OCI-LY7 (cell line): ENCODE measurements at regions not wholly inside any gene's neighbourhood (a gene's known extent, or its start where the extent isn't known, plus 50 kb on each side); places are given as distances from the start of the nearest gene placed in this dataset.

Experiments used
- BruUV-seq: library from RNA; stranded (reverse); fragments of 400-500 nt; replicated peaks from 2 replicates; lab custom pipeline; 2021; lab: Mats Ljungman, UMichigan
- CTCF ChIA-PET: fragments of 300-600 bp; sonication (Branson Sonifier 250); formaldehyde crosslinking; loops from one replicate; lab custom pipeline; 2022; ENCODE audit warnings: antibody characterized with exemption; ENCODE audit not compliant: unreplicated experiment; lab: Charles Lee
- POLR2A ChIA-PET: fragments of 300-600 bp; sonication (Branson Sonifier 250); formaldehyde crosslinking; loops from one replicate; lab custom pipeline; 2022; ENCODE audit warnings: antibody characterized with exemption; lab: Charles Lee
- DNase-seq: peaks from one replicate; pipeline ENCODE4 v3.0.0-alpha.2; 2015; ENCODE audit warnings: low spot score
- H2AFZ ChIP-seq: fragments of 200-600 bp; sonication (generic), shearing (Covaris generic); 2 replicates; pipeline ENCODE4 v1.6.1; 2014; ENCODE audit warnings: mild to moderate bottlenecking, antibody characterized with exemption, low read length, moderate library complexity
- H3K27ac ChIP-seq: fragments of 200-600 bp; sonication (generic); 2 replicates; pipeline ENCODE4 v1.5.1; 2014; ENCODE audit warnings: mixed run types, low read depth, mild to moderate bottlenecking, moderate library complexity, low read length, inconsistent platforms; ENCODE audit not compliant: poor library complexity, severe bottlenecking
- H3K36me3 ChIP-seq: fragments of 200-600 bp; sonication (generic); 2 replicates; pipeline ENCODE4 v1.6.1; 2014; ENCODE audit warnings: mild to moderate bottlenecking, antibody characterized with exemption, low read length, moderate library complexity, mixed read lengths; ENCODE audit not compliant: insufficient read depth
- H3K4me1 ChIP-seq: fragments of 200-600 bp; sonication (generic); 2 replicates; pipeline ENCODE4 v1.5.1; 2014; ENCODE audit warnings: mild to moderate bottlenecking, low read length; ENCODE audit not compliant: insufficient read depth, poor library complexity, severe bottlenecking
- H3K4me2 ChIP-seq: fragments of 200-600 bp; sonication (generic); 2 replicates; pipeline ENCODE4 v1.6.1; 2014; ENCODE audit warnings: mild to moderate bottlenecking, low read length
- H3K4me3 ChIP-seq: fragments of 200-600 bp; sonication (generic); 2 replicates; pipeline ENCODE4 v1.5.1; 2014; ENCODE audit warnings: mild to moderate bottlenecking, low read depth, low read length; ENCODE audit not compliant: poor library complexity, severe bottlenecking
- H3K79me2 ChIP-seq: fragments of 200-600 bp; sonication (generic); 2 replicates; pipeline ENCODE4 v1.6.1; 2016; ENCODE audit warnings: low read depth, mild to moderate bottlenecking, low read length, moderate library complexity, mixed read lengths; ENCODE audit not compliant: insufficient read depth
- H3K9me2 ChIP-seq: fragments of 200-600 bp; sonication (generic); 2 replicates; pipeline ENCODE4 v1.6.1; 2016; ENCODE audit warnings: mild to moderate bottlenecking, low read length, mixed read lengths; ENCODE audit not compliant: insufficient read depth
- H3K9me3 ChIP-seq: fragments of 200-600 bp; sonication (generic); 2 replicates; pipeline ENCODE4 v1.6.1; 2014; ENCODE audit warnings: mild to moderate bottlenecking, mixed run types, low read length, mixed read lengths
- H4K20me1 ChIP-seq: fragments of 200-600 bp; sonication (generic); 2 replicates; pipeline ENCODE4 v1.6.1; 2014; ENCODE audit warnings: mild to moderate bottlenecking, antibody characterized with exemption, low read length, moderate library complexity, mixed read lengths; ENCODE audit not compliant: insufficient read depth
- CTCF ChIP-seq: fragments of 200-600 bp; sonication (generic); conservative IDR thresholded peaks from 2 replicates; pipeline ENCODE4 v1.5.1; 2014; ENCODE audit warnings: mild to moderate bottlenecking, antibody characterized with exemption, low read length, moderate library complexity, mixed read lengths
- EZH2phosphoT487 ChIP-seq: fragments of 200-600 bp; sonication (generic); IDR thresholded peaks from 2 replicates; pipeline ENCODE4 v1.6.1; 2018; ENCODE audit warnings: low read depth, borderline replicate concordance, mild to moderate bottlenecking, mixed run types, antibody characterized with exemption, low read length, moderate library complexity, mixed read lengths
- intact Hi-C: fragments of 100-400 bp; cut with micrococcal nuclease; formaldehyde crosslinking; loops from one replicate; pipeline ENCODE4 v1.10.0; 2022; ENCODE audit not compliant: unreplicated experiment

- no peaks in the 10 kb centered on the region for H3K9me3 ChIP-seq
- no peaks in the 10 kb centered on the region for H4K20me1 ChIP-seq
- no peak overlapping the region for H3K27ac ChIP-seq
- H3K79me2 ChIP-seq = no peaks in the 10 kb centered on the region
- DNase-seq = no peak
- intact Hi-C loops = no loop called here
- no TSS peak for BruUV-seq
- no peaks in the 10 kb centered on the region for H3K9me2 ChIP-seq
- H2AFZ ChIP-seq = no peak overlapping the region
- H3K4me3 ChIP-seq = no peak overlapping the region
- ChIA-PET CTCF (no interaction called here), POLR2A (interaction anchor here (0.9 kb wide), 1 partner anchor 25 kb away, joined by 3 read pairs; no protein-coding TSS in a partner anchor)
- H3K4me1 ChIP-seq = no peaks in the 10 kb centered on the region
- no peaks in the 10 kb centered on the region for H3K36me3 ChIP-seq
- TF ChIP-seq EZH2phosphoT487 = no peak
- no peak for TF ChIP-seq CTCF
- H3K4me2 ChIP-seq = no peak overlapping the region
Measured at GRCh38 chr15:35320158-35320780, 225.7 kb downstream of the DPH6 start.

- no peak overlapping the region for H3K4me3 ChIP-seq
- no peaks in the 10 kb centered on the region for H3K9me3 ChIP-seq
- no peaks in the 10 kb centered on the region for H3K79me2 ChIP-seq
- TF ChIP-seq EZH2phosphoT487 = no peak
- TF ChIP-seq CTCF = no peak
- no peak overlapping the region for H3K4me2 ChIP-seq
- CTCF ChIA-PET = no interaction called here
- H2AFZ ChIP-seq = no peak overlapping the region
- intact Hi-C loops = no loop called here
- POLR2A ChIA-PET = interaction anchor here (0.9 kb wide), 1 partner anchor 24 kb away, joined by 3 read pairs; no protein-coding TSS in a partner anchor
- no peaks in the 10 kb centered on the region for H3K36me3 ChIP-seq
- no TSS peak for BruUV-seq
- no peak overlapping the region for H3K27ac ChIP-seq
- H3K9me2 ChIP-seq = no peaks in the 10 kb centered on the region
- no peaks in the 10 kb centered on the region for H3K4me1 ChIP-seq
- no peak for DNase-seq
- no peaks in the 10 kb centered on the region for H4K20me1 ChIP-seq
Measured at GRCh38 chr15:35319354-35319753, 226.6 kb downstream of the DPH6 start.

GRCh38 chr15:35317217-35317616 is 228.7 kb downstream of the DPH6 start:
- no peaks in the 10 kb centered on the region for H3K36me3 ChIP-seq
- no peaks in the 10 kb centered on the region for H3K9me3 ChIP-seq
- no peak overlapping the region for H2AFZ ChIP-seq
- H3K4me1 ChIP-seq = no peaks in the 10 kb centered on the region
- no peaks in the 10 kb centered on the region for H3K79me2 ChIP-seq
- no TSS peak for BruUV-seq
- TF ChIP-seq EZH2phosphoT487 (no peak), CTCF (no peak)
- H3K4me3 ChIP-seq = no peak overlapping the region
- H4K20me1 ChIP-seq = no peaks in the 10 kb centered on the region
- no peak for DNase-seq
- no peak overlapping the region for H3K4me2 ChIP-seq
- ChIA-PET CTCF (no interaction called here), POLR2A (no interaction called here)
- H3K9me2 ChIP-seq = no peaks in the 10 kb centered on the region
- H3K27ac ChIP-seq = no peak overlapping the region
- intact Hi-C loops = no loop called here
